ENCODE measurements at regions not wholly inside any gene's neighbourhood (a gene's known extent, or its start where the extent isn't known, plus 50 kb on each side); places are given as distances from the start of the nearest gene placed in this dataset.

GRCh38 chr5:52690236-52690768, 97.4 kb upstream of the ITGA1 start:
- DNase-seq: no peak

DNA sequence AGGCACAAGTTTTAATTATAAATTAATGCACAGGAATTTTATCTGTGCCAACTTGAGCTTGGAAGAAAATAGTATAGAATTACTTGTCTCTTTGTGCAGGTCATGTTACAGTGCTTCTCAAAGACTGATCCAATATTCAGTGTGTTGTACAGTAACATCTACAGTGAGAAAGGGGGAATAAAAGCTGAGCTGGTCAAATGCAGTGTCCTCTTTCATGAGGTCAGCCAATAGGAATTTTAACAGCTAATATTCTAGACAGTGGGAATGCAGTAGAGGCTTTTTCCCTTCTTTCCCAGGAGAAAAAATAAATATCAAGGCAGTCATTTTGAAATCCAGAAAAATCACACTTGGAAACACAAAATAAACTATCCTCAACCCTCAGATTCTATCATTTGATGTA, 95.7 kb upstream of the ITGA1 start:
- no peak for DNase-seq

GRCh38 chr5:52692606-52693005, 95.1 kb upstream of the ITGA1 start:
- DNase-seq: no peak

GRCh38 chr5:52693280-52693679, 94.4 kb upstream of the ITGA1 start:
- peak; percentile 19 for DNase-seq

- DNase-seq: no peak
These were observed 93.9 kb upstream of the ITGA1 start for GRCh38 chr5:52693836-52694235.

GRCh38 chr5:52694648-52695047, 93.1 kb upstream of the ITGA1 start:
- no peak for DNase-seq

DNA sequence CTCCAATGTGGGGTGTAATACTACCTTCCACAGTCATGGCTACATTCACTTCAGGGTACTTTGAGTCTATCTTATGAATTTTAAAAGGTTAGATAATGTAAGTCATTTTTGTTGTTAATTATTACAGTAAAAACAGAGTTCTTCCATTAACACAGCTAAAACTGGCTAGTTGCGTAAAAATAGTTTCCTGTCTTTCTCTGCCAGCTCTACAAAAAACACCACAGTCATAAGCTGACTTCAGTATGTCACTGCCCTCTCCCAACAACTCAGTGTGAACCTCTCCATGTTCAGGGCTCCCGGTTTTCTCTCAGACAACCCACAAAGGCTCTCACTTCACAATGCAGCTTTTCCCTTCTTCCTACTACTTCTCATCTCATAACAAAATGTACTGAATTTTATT, 84.8 kb upstream of the ITGA1 start:
- no peak for DNase-seq

- no peak for DNase-seq
These were observed 84.4 kb upstream of the ITGA1 start for GRCh38 chr5:52703321-52703720.

GRCh38 chr5:52705720-52706119, 82.0 kb upstream of the ITGA1 start:
- no peak for DNase-seq

DNA sequence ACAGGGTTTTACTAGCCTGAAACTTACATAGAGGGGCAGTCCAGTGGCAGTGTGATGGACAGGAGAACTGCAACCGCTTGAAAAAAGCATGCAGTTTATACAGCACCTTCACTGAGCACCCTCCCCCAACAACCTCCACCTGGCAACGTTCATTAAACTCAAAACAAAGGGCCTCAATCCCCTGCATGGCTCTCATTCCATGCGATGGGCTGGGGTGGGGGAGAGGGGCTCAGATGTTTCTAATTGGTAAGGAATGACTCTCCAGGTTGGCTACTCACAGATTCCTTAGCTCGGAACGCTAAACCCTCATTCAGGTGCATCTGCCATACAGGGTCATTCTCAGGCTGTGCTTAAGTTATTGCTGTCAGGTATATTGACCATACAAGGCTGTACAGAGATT, 80.9 kb upstream of the ITGA1 start:
- DNase-seq: no peak

GRCh38 chr5:52707616-52708015, 80.1 kb upstream of the ITGA1 start:
- no peak for DNase-seq

- no peak for DNase-seq
These were observed 79.3 kb upstream of the ITGA1 start for GRCh38 chr5:52708463-52708862.

DNA sequence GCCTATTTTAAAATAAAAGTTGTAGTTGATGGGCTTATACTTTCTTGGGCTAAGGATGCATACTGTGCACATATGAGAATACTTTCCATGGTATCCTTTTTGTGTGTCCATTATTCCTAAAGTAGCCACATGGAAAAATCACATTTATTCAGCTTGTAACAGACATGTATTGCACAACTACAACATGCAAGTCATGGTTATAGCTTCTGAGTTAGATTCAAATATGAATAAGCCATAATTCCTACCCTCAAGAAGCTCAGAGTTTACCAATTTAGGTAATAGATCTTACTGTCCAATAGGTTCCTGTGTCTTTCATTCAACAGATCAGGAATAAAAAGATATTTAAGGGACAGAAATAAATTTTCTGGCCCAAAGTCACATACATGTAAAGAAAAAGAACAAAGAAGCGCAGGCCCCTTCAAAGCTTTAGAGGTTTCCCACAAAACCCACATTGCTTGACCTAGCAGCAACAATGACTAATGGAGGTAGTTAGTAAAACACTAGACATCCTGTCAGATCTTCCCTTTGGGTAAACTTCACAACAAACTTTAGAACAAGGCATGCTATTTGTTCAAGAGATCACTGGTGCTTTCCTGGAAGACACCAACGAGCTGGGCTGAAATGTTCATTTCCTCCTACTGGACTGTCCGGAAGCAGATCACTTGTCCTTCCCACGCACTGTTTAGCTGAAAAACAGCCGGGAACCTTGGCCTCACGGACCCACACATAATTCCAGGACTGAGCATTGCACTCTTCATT, 78.4 kb upstream of the ITGA1 start:
- DNase-seq: no peak

GRCh38 chr5:52710310-52710971, 77.3 kb upstream of the ITGA1 start:
- no peak for DNase-seq

DNA sequence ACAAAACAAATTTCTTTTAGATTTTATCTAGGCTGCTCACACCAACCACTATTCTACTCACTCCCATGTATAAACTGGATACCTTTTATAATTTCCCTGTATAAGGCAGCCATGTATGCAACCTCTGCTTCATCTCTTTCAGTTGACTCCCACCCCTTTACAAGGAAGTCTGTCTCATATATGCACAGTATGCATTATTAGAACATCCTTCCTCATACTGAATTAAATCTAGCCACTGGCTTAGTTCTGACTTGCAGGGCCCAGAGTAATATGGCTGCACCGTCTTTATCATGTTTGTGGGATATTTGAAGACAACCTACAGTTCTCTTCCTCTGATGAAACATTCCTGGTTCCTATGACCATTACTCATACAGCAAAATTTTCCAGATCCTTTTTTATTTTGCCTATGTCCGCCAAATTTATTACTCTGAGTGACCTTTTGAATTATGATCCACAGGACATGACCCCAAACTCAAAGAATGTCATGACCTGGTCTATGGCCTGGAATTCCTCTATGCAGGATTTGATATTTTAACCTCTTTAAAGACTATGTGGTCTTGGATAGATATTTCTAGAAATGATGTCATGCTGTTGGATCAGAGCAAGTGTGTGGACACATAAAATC, 76.6 kb upstream of the ITGA1 start:
- no peak for DNase-seq

GRCh38 chr5:52712354-52712753, 75.4 kb upstream of the ITGA1 start:
- no peak for DNase-seq

- DNase-seq: no peak
These were observed 62.5 kb upstream of the ITGA1 start for GRCh38 chr5:52725065-52725746.

GRCh38 chr5:52725808-52726207, 61.9 kb upstream of the ITGA1 start:
- no peak for DNase-seq

- DNase-seq: no peak
These were observed 60.7 kb upstream of the ITGA1 start for GRCh38 chr5:52727020-52727419.

DNA sequence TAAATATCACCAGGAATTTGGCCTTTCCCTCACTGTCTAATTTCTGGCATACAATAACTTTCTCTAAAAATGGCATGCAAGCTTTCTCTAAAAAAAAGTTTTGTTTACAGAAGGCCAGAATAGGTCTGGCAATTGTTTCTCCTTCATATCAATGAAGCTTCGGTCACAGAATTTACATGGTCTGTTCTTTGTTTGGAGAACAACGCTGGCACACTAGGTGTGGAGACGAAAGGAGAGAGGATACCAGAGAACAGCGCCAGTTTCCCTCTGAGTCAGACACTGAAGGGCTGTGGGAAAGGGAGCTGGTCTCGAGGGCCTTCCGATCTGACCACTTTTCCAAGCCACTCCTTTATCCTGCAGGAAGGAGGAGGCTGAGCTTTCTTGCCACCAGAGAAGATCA, 60.1 kb upstream of the ITGA1 start:
- no peak for DNase-seq

GRCh38 chr5:52728224-52728623, 59.5 kb upstream of the ITGA1 start:
- DNase-seq: no peak

DNA sequence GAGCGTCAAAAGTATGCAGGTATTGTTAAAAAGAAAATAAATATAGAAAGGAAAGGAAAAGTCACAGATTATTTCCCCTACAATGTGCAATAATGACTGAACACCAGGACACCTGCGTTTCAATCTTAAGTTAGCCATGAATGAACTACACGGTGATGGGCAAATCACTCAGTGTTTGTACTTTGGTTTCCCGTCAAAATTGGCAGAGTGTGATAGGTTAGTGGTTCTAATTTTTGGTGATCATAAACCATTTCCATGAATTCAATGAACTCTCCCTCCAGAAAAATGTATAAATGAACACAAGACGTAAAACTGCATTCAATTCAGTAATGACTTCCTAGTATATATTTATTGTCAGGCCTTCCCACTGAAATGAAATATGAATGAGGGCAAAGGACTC, 59.0 kb upstream of the ITGA1 start:
- DNase-seq: no peak

DNA sequence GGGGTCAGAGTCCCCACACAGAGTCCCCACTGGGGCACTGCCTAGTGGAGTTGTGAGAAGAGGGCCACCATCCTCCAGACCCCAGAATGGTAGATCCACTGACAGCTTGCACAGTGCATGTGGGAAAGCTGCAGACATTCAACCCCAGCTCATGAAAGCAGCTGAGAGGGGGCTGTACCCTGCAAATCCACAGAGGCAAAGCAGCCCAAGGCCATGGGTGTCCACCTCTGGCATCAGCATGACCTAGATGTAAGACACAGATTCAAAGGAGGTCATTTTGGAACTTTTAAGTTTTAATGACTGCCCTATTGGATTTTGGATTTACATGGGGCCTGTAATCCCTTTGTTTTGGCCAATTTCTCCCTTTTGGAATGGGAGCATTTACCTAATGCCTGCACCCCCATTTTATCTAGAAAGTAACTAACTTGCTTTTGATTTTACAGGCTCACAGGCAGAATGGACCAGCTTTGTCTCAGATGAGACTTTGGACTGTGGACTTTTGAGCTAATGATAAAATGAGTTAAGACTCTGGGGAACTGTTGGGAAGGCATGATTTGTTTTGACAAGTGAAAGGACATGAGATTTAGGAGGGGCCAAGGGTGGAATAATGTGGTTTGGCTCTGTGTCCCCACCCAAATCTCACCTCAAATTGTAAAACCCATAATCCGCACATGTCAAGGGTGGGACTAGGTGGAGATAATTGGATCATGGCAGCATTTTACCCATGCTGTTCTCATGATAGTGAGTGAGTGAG, 56.3 kb upstream of the ITGA1 start:
- DNase-seq: no peak
